Neural cell (in vitro differentiated cells): ENCODE measurements at regions not wholly inside any gene's neighbourhood (a gene's known extent, or its start where the extent isn't known, plus 50 kb on each side); places are given as distances from the start of the nearest gene placed in this dataset.

Experiments used
- H2AFZ ChIP-seq: fragments of 200-600, 300-800 bp; sonication (generic), shearing (Covaris generic); 2 replicates; pipeline ENCODE4 v1.6.0; 2014; ENCODE audit warnings: low read depth, mild to moderate bottlenecking, antibody characterized with exemption, low read length, moderate library complexity
- H3F3A ChIP-seq: fragments of 200-600 bp; shearing (Covaris generic); 2 replicates; pipeline ENCODE4 v1.6.1; 2016; ENCODE audit warnings: mild to moderate bottlenecking, moderate library complexity, mixed read lengths, antibody characterized with exemption, low read length; ENCODE audit not compliant: insufficient read depth, poor library complexity, severe bottlenecking
- H3K27ac ChIP-seq: fragments of 200-600, 300-800 bp; sonication (generic), shearing (Covaris generic); 2 replicates; pipeline ENCODE4 v1.5.1; 2014; ENCODE audit warnings: mild to moderate bottlenecking, low read length, moderate library complexity
- H3K27me3 ChIP-seq: fragments of 300-800, 200-600 bp; sonication (generic), shearing (Covaris generic); 2 replicates; pipeline ENCODE4 v1.6.0; 2014; ENCODE audit warnings: mild to moderate bottlenecking, low read depth, low read length, moderate library complexity; ENCODE audit not compliant: insufficient read depth
- H3K36me3 ChIP-seq: fragments of 300-800, 200-600 bp; sonication (generic), shearing (Covaris generic); 2 replicates; pipeline ENCODE4 v1.5.1; 2014; ENCODE audit warnings: mild to moderate bottlenecking, antibody characterized with exemption, low read length, moderate library complexity; ENCODE audit not compliant: insufficient read depth
- H3K4me2 ChIP-seq: fragments of 300-800, 200-600 bp; sonication (generic), shearing (Covaris generic); 2 replicates; pipeline ENCODE4 v1.6.0; 2014; ENCODE audit warnings: mild to moderate bottlenecking, low read length
- H3K4me3 ChIP-seq: fragments of 300-800, 200-600 bp; sonication (generic), shearing (Covaris generic); 2 replicates; pipeline ENCODE4 v1.5.1; 2014; ENCODE audit warnings: mild to moderate bottlenecking, low read length, moderate library complexity
- H3K79me2 ChIP-seq: fragments of 200-600 bp; shearing (Covaris generic); replicated peaks from 2 replicates; pipeline ENCODE4 v1.6.0; 2014; ENCODE audit warnings: mild to moderate bottlenecking, low read length, moderate library complexity; ENCODE audit not compliant: insufficient read depth
- H3K9ac ChIP-seq: fragments of 300-800, 200-600 bp; sonication (generic), shearing (Covaris generic); 2 replicates; pipeline ENCODE4 v1.6.1; 2016; ENCODE audit warnings: mild to moderate bottlenecking, low read length, mixed read lengths
- H3K9me2 ChIP-seq: fragments of 200-600 bp; shearing (Covaris generic); 2 replicates; pipeline ENCODE4 v1.6.1; 2016; ENCODE audit warnings: mild to moderate bottlenecking, low read length, mixed read lengths; ENCODE audit not compliant: insufficient read depth
- H3K9me3 ChIP-seq: fragments of 200-600, 300-800 bp; sonication (generic), shearing (Covaris generic); 2 replicates; pipeline ENCODE4 v1.6.1; 2016; ENCODE audit warnings: mild to moderate bottlenecking, mixed run types, low read length, moderate library complexity, mixed read lengths
- H4K20me1 ChIP-seq: fragments of 200-600 bp; shearing (Covaris generic); 2 replicates; pipeline ENCODE4 v1.6.1; 2016; ENCODE audit warnings: mild to moderate bottlenecking, mixed run types; ENCODE audit not compliant: insufficient read depth
- CTCF ChIP-seq: fragments of 450-650 bp; IDR thresholded peaks from 2 replicates; pipeline ENCODE4 v1.5.1; 2014; ENCODE audit warnings: antibody characterized with exemption, mild to moderate bottlenecking, moderate library complexity; ENCODE audit not compliant: poor library complexity, severe bottlenecking
- EP300 ChIP-seq: fragments of 450-650 bp; conservative IDR thresholded peaks from 2 replicates; pipeline ENCODE4 v1.6.1; 2014; ENCODE audit warnings: antibody characterized with exemption, mild to moderate bottlenecking, moderate library complexity; ENCODE audit not compliant: poor library complexity, severe bottlenecking
- EZH2 ChIP-seq: fragments of 200-600, 300-800 bp; shearing (Covaris generic), sonication (generic); IDR thresholded peaks from 2 replicates; pipeline ENCODE4 v1.6.1; 2014; ENCODE audit warnings: antibody characterized with exemption, low read length, borderline replicate concordance, mild to moderate bottlenecking; ENCODE audit not compliant: insufficient read depth, poor library complexity, severe bottlenecking
- MXI1 ChIP-seq: fragments of 450-650 bp; conservative IDR thresholded peaks from 2 replicates; pipeline ENCODE4 v1.6.1; 2014; ENCODE audit warnings: antibody characterized with exemption, mild to moderate bottlenecking; ENCODE audit not compliant: poor library complexity, severe bottlenecking
- POLR2AphosphoS5 ChIP-seq: IDR thresholded peaks from 2 replicates; pipeline ENCODE4 v1.6.1; 2012
- RAD21 ChIP-seq: fragments of 450-650 bp; conservative IDR thresholded peaks from 2 replicates; pipeline ENCODE4 v1.6.1; 2014; ENCODE audit warnings: antibody characterized with exemption, mild to moderate bottlenecking, moderate library complexity
- SMC3 ChIP-seq: fragments of 450-650 bp; conservative IDR thresholded peaks from 2 replicates; pipeline ENCODE4 v1.6.1; 2014; ENCODE audit warnings: antibody characterized with exemption, mild to moderate bottlenecking, moderate library complexity; ENCODE audit not compliant: poor library complexity
- TAF1 ChIP-seq: IDR thresholded peaks from 2 replicates; pipeline ENCODE4 v1.6.1; 2012; ENCODE audit warnings: low read depth
- TF ChIP-seq, protein P1 (sequence below): IDR thresholded peaks from 2 replicates; pipeline ENCODE4 v1.6.1; 2012; ENCODE audit warnings: borderline replicate concordance

GRCh38 chr13:105630431-105630830 is 905.0 kb downstream of the EFNB2 start:
- Histone ChIP-seq H3K27me3 (no peaks in the 10 kb centered on the region), H3K9me2 (no peaks in the 10 kb centered on the region), H3K4me2 (no peak overlapping the region), H2AFZ (no peak overlapping the region), H3K9me3 (no peaks in the 10 kb centered on the region), H3K79me2 (no peaks in the 10 kb centered on the region), H3K27ac (no peak overlapping the region), H4K20me1 (no peaks in the 10 kb centered on the region), H3K9ac (no peak overlapping the region), H3K4me3 (no peak overlapping the region), H3F3A (no peaks in the 10 kb centered on the region), H3K36me3 (no peaks in the 10 kb centered on the region)
- no peak for TF ChIP-seq EZH2
- TF ChIP-seq EP300, result no peak
- no peak for TF ChIP-seq POLR2AphosphoS5
- no peak for TF ChIP-seq CTCF
- no peak for TF ChIP-seq SMC3
- TF ChIP-seq TAF1, result no peak
- TF ChIP-seq RAD21, result no peak
- TF ChIP-seq MXI1, result no peak
- TF ChIP-seq, protein P1, sequence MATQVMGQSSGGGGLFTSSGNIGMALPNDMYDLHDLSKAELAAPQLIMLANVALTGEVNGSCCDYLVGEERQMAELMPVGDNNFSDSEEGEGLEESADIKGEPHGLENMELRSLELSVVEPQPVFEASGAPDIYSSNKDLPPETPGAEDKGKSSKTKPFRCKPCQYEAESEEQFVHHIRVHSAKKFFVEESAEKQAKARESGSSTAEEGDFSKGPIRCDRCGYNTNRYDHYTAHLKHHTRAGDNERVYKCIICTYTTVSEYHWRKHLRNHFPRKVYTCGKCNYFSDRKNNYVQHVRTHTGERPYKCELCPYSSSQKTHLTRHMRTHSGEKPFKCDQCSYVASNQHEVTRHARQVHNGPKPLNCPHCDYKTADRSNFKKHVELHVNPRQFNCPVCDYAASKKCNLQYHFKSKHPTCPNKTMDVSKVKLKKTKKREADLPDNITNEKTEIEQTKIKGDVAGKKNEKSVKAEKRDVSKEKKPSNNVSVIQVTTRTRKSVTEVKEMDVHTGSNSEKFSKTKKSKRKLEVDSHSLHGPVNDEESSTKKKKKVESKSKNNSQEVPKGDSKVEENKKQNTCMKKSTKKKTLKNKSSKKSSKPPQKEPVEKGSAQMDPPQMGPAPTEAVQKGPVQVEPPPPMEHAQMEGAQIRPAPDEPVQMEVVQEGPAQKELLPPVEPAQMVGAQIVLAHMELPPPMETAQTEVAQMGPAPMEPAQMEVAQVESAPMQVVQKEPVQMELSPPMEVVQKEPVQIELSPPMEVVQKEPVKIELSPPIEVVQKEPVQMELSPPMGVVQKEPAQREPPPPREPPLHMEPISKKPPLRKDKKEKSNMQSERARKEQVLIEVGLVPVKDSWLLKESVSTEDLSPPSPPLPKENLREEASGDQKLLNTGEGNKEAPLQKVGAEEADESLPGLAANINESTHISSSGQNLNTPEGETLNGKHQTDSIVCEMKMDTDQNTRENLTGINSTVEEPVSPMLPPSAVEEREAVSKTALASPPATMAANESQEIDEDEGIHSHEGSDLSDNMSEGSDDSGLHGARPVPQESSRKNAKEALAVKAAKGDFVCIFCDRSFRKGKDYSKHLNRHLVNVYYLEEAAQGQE, result no peak

- no peak for TF ChIP-seq RAD21
- no peak overlapping the region for H3K4me3 ChIP-seq
Measured at GRCh38 chr13:105627270-105627669, 908.2 kb downstream of the EFNB2 start.

DNA sequence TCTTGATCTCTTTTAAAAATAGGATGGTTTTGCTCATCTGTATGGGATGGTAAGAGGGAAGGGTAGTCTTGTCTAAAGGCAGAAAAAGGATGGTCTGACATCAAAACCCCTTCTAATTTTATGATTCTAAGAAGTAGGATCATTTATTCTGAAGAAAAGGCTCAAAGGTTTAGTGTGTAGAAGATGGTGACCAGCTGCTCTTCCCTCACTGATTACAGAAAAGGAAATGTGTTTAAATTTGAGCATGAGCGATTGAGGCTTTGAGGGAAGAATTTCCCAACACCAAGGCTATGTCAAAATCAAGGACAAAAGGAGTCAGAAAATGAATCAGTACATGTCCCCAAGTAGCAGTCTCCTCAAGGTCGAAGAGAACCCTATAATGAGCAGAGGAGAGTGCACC is 909.8 kb downstream of the EFNB2 start:
- Histone ChIP-seq H4K20me1 (no peaks in the 10 kb centered on the region), H3K27me3 (no peaks in the 10 kb centered on the region), H3K4me2 (no peak overlapping the region), H3K27ac (no peak overlapping the region), H3K9me3 (no peaks in the 10 kb centered on the region), H3K4me3 (no peak overlapping the region), H3F3A (no peaks in the 10 kb centered on the region), H2AFZ (no peak overlapping the region), H3K79me2 (no peaks in the 10 kb centered on the region), H3K9ac (no peak overlapping the region), H3K36me3 (no peaks in the 10 kb centered on the region), H3K9me2 (no peaks in the 10 kb centered on the region)
- TF ChIP-seq TAF1, result no peak
- TF ChIP-seq EP300, result no peak
- TF ChIP-seq, protein P1, result no peak
- no peak for TF ChIP-seq RAD21
- TF ChIP-seq SMC3, result no peak
- TF ChIP-seq POLR2AphosphoS5, result no peak
- no peak for TF ChIP-seq MXI1
- no peak for TF ChIP-seq CTCF
- TF ChIP-seq EZH2, result no peak

More at GRCh38 chr13:105627270-105627669, 908.2 kb downstream of the EFNB2 start:
- Histone ChIP-seq H3K9me3 (no peaks in the 10 kb centered on the region), H3K36me3 (no peaks in the 10 kb centered on the region), H2AFZ (no peak overlapping the region), H3K27ac (no peak overlapping the region), H3K79me2 (no peaks in the 10 kb centered on the region), H4K20me1 (no peaks in the 10 kb centered on the region), H3K4me2 (no peak overlapping the region), H3K27me3 (no peaks in the 10 kb centered on the region), H3F3A (no peaks in the 10 kb centered on the region), H3K9me2 (no peaks in the 10 kb centered on the region), H3K9ac (no peak overlapping the region)
